ENCODE measurements at regions not wholly inside any gene's neighbourhood (a gene's known extent, or its start where the extent isn't known, plus 50 kb on each side); places are given as distances from the start of the nearest gene placed in this dataset.
A peak's percentile ranks its signal among the peaks of the same experiment; 100 is the strongest.

DNA sequence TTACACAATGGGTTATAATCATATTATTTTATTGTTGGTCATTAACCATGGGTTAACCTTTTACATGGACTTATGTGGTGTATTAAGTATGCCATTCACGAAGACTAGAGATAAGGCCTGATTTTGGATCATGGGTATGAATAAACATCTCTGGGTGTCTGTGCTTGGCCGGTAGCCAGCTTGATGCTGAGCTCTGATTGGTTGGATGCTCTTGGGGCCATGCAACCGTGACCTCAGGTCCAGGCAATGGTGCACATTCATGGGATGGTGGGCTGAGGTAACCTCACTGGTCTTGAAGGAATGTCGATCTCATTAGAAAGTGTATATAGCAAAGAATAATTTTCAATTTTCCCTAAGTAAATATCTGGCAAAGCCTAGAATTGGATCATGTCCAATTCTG is 158.2 kb upstream of the IL12B start:
- Histone ChIP-seq H3K36me3 (ENCODE audit: control insufficient read depth, insufficient read depth, low read length) (no peaks in the 10 kb centered on the region), H3K9me1 (ENCODE audit: control insufficient read depth, insufficient read depth, low read length) (no peaks in the 10 kb centered on the region), H3K4me1 (replicated peaks in 1 of 2; ENCODE audit: control insufficient read depth in 2 of 2, insufficient read depth in 2 of 2, low read length in 2 of 2) (no peaks in the 10 kb centered on the region), H4K20me1 (replicated peaks; ENCODE audit: control insufficient read depth, insufficient read depth, low read length) (no peaks in the 10 kb centered on the region), H3K9me3 (replicated peaks; ENCODE audit: control insufficient read depth, insufficient read depth, low read depth, low read length) (no peaks in the 10 kb centered on the region), H3K9ac (ENCODE audit: insufficient read depth in 1 of 2, low read depth in 2 of 2, low read length in 2 of 2) (no peak overlapping the region), H3K27me3 (ENCODE audit: control insufficient read depth in 2 of 2, insufficient read depth in 2 of 2, low read length in 2 of 2) (no peaks in the 10 kb centered on the region), H3K4me2 (ENCODE audit: insufficient read depth, low read length) (no peak overlapping the region), H2AFZ (ENCODE audit: low read depth, low read length) (no peak overlapping the region), H3K4me3 (no peak overlapping the region), H3K27ac (ENCODE audit: extremely low read depth, low read depth, low read length) (no peak overlapping the region), H3K79me2 (ENCODE audit: control insufficient read depth, insufficient read depth, low read length) (no peaks in the 10 kb centered on the region)
- ATAC-seq = no peak
- no peak for TF ChIP-seq ESRRA (IDR thresholded peaks at IDR 0.05; ENCODE audit: borderline replicate concordance, low read depth)
- TF ChIP-seq NFIC (IDR thresholded peaks at IDR 0.05) = 0 out of 2 replicates have a peak, but pooled peaks have one; percentile 11
- ChIA-PET POLR2A (no interaction called here), CTCF (ENCODE audit: low intra/inter-chr PET ratio) (no interaction called here)
- intact Hi-C loops (cut with micrococcal nuclease) = no loop called here
- 0% methylated on average over 4 of the region's 4 CpGs for WGBS (ENCODE audit: insufficient coverage, low coverage, missing lambda C conversion rate)
- no peak for FAIRE-seq
- DNase-seq (ENCODE audit: extremely low read depth in 1 of 4, low spot score in 3 of 4) = no peak
- in situ Hi-C loops (cut with MboI) = no loop called here
- no TSS peak for BruUV-seq (replicated peaks)

- no peak for TF ChIP-seq FIP1L1 (IDR thresholded peaks at IDR 0.05; ENCODE audit: low read depth, low read length, poor library complexity, severe bottlenecking)
- no peaks in the 10 kb centered on the region for H3K27me3 ChIP-seq (ENCODE audit: control insufficient read depth in 2 of 2, insufficient read depth in 2 of 2, low read length in 2 of 2)
- no peaks in the 10 kb centered on the region for H3K4me1 ChIP-seq (replicated peaks in 1 of 2; ENCODE audit: control insufficient read depth in 2 of 2, insufficient read depth in 2 of 2, low read length in 2 of 2)
- ChIA-PET CTCF (ENCODE audit: low intra/inter-chr PET ratio) (no interaction called here), POLR2A (no interaction called here)
- H3K9me3 ChIP-seq (replicated peaks; ENCODE audit: control insufficient read depth, insufficient read depth, low read depth, low read length) = no peaks in the 10 kb centered on the region
- DNase-seq (ENCODE audit: extremely low read depth in 1 of 4, low spot score in 3 of 4) (no peak), ATAC-seq (no peak), FAIRE-seq (no peak)
- BruUV-seq (replicated peaks) = no TSS peak
- H3K27ac ChIP-seq (ENCODE audit: extremely low read depth, low read depth, low read length) = no peak overlapping the region
- H3K4me2 ChIP-seq (ENCODE audit: insufficient read depth, low read length) = no peak overlapping the region
- no peaks in the 10 kb centered on the region for H3K9me1 ChIP-seq (ENCODE audit: control insufficient read depth, insufficient read depth, low read length)
- H2AFZ ChIP-seq (ENCODE audit: low read depth, low read length) = no peak overlapping the region
- intact Hi-C loops (cut with micrococcal nuclease) = no loop called here
- 7% methylated on average over 1 of the region's 1 CpG for WGBS (ENCODE audit: insufficient coverage, low coverage, missing lambda C conversion rate)
- H3K9ac ChIP-seq (ENCODE audit: insufficient read depth in 1 of 2, low read depth in 2 of 2, low read length in 2 of 2) = no peak overlapping the region
- in situ Hi-C loops (cut with MboI) = no loop called here
- no peaks in the 10 kb centered on the region for H3K79me2 ChIP-seq (ENCODE audit: control insufficient read depth, insufficient read depth, low read length)
- H4K20me1 ChIP-seq (replicated peaks; ENCODE audit: control insufficient read depth, insufficient read depth, low read length) = no peaks in the 10 kb centered on the region
- H3K36me3 ChIP-seq (ENCODE audit: control insufficient read depth, insufficient read depth, low read length) = no peaks in the 10 kb centered on the region
- H3K4me3 ChIP-seq = no peak overlapping the region
Measured at GRCh38 chr5:159489779-159490178, 159.5 kb upstream of the IL12B start.
